PC-9 (cell line): ENCODE measurements at regions not wholly inside any gene's neighbourhood (a gene's known extent, or its start where the extent isn't known, plus 50 kb on each side); places are given as distances from the start of the nearest gene placed in this dataset.

Experiments
- EZH2 ChIP-seq: fragments of 200-600 bp; sonication (generic); IDR thresholded peaks from 2 replicates; pipeline ENCODE4 v1.8.0; 2017; ENCODE audit warnings: antibody characterized with exemption, low read depth
- TF ChIP-seq, protein P1 (sequence below): fragments of 200-600 bp; sonication (generic); conservative IDR thresholded peaks from 2 replicates; pipeline ENCODE4 v1.6.1; 2017; ENCODE audit warnings: mixed run types, antibody characterized with exemption, mild to moderate bottlenecking, moderate library complexity

DNA sequence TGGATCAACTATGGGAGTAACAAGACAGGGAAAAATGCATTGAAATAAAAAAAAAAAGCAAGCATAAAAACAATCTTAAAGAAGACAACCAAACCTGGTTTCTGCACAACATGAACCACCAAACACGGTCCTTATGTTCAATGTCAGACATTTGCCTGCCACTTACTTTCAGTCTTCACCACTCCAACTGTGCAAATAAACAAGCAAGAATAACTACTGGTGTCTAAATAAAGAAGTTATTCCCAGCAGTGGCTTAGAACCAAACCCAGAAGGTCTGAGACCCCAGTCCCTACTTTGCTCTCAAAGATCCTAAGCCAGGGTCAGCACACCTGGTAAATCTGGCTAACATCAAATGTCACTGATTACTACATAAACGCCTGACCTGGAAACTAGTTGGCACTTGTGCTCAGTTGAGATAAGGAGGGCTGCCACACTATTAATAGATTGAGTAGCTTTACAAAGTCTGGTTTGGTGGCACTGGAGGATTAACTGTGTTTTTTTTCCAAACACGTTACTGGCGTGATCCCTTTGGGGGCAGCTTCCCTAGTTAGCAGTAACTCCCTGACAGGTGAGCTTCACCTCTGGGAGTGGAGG lies 62.7 kb upstream of the ABLIM1 start:
- TF ChIP-seq, protein P1, sequence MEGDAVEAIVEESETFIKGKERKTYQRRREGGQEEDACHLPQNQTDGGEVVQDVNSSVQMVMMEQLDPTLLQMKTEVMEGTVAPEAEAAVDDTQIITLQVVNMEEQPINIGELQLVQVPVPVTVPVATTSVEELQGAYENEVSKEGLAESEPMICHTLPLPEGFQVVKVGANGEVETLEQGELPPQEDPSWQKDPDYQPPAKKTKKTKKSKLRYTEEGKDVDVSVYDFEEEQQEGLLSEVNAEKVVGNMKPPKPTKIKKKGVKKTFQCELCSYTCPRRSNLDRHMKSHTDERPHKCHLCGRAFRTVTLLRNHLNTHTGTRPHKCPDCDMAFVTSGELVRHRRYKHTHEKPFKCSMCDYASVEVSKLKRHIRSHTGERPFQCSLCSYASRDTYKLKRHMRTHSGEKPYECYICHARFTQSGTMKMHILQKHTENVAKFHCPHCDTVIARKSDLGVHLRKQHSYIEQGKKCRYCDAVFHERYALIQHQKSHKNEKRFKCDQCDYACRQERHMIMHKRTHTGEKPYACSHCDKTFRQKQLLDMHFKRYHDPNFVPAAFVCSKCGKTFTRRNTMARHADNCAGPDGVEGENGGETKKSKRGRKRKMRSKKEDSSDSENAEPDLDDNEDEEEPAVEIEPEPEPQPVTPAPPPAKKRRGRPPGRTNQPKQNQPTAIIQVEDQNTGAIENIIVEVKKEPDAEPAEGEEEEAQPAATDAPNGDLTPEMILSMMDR, result no peak
- no peak for TF ChIP-seq EZH2
